ENCODE measurements at regions not wholly inside any gene's neighbourhood (a gene's known extent, or its start where the extent isn't known, plus 50 kb on each side); places are given as distances from the start of the nearest gene placed in this dataset.

GRCh38 chr3:103341078-103341606, 906.3 kb downstream of the ZPLD1 start:
- no peak for DNase-seq (ENCODE audit: low read depth in 2 of 2)

GRCh38 chr3:103342205-103342731, 907.5 kb downstream of the ZPLD1 start:
- no peak for DNase-seq (ENCODE audit: low read depth in 2 of 2)

GRCh38 chr3:103349760-103350159, 914.9 kb downstream of the ZPLD1 start:
- no peak for DNase-seq (ENCODE audit: low read depth in 2 of 2)

- DNase-seq (ENCODE audit: low read depth in 2 of 2): no peak
Observed at GRCh38 chr3:103365467-103365866, 930.7 kb downstream of the ZPLD1 start.

- DNase-seq (ENCODE audit: low read depth in 2 of 2): no peak
Observed at GRCh38 chr3:103367481-103367880, 932.7 kb downstream of the ZPLD1 start.

GRCh38 chr3:103371411-103371810, 936.6 kb downstream of the ZPLD1 start:
- DNase-seq (ENCODE audit: low read depth in 2 of 2): no peak

GRCh38 chr3:103372031-103372430, 937.2 kb downstream of the ZPLD1 start:
- DNase-seq (ENCODE audit: low read depth in 2 of 2): no peak

- no peak for DNase-seq (ENCODE audit: low read depth in 2 of 2)
Observed at GRCh38 chr3:103380391-103380790, 945.6 kb downstream of the ZPLD1 start.

GRCh38 chr3:103381296-103382079, 946.7 kb downstream of the ZPLD1 start:
- DNase-seq (ENCODE audit: low read depth in 2 of 2): peak; percentile 43 to 45

- no peak for DNase-seq (ENCODE audit: low read depth in 2 of 2)
Observed at GRCh38 chr3:103385961-103386656, 951.3 kb downstream of the ZPLD1 start.

GRCh38 chr3:103388214-103388613, 953.4 kb downstream of the ZPLD1 start:
- DNase-seq (ENCODE audit: low read depth in 2 of 2): peak; percentile 74 to 75

- DNase-seq (ENCODE audit: low read depth in 2 of 2): no peak
Observed at GRCh38 chr3:103389356-103389755, 954.5 kb downstream of the ZPLD1 start.

GRCh38 chr3:103393395-103394186, 958.8 kb downstream of the ZPLD1 start:
- peak; percentile 49 to 55 for DNase-seq (ENCODE audit: low read depth in 2 of 2)

- DNase-seq (ENCODE audit: low read depth in 2 of 2): no peak
Observed at GRCh38 chr3:103403191-103403590, 968.4 kb downstream of the ZPLD1 start.

- no peak for DNase-seq (ENCODE audit: low read depth in 2 of 2)
Observed at GRCh38 chr3:103406320-103406850, 971.6 kb downstream of the ZPLD1 start.

GRCh38 chr3:103410231-103410630, 975.4 kb downstream of the ZPLD1 start:
- DNase-seq (ENCODE audit: low read depth in 2 of 2): no peak

- DNase-seq (ENCODE audit: low read depth in 2 of 2): no peak
Observed at GRCh38 chr3:103421460-103421859, 986.6 kb downstream of the ZPLD1 start.

GRCh38 chr3:103437883-103438282, 1003.1 kb downstream of the ZPLD1 start:
- DNase-seq (ENCODE audit: low read depth in 2 of 2): no peak

- DNase-seq (ENCODE audit: low read depth in 2 of 2): no peak
Observed at GRCh38 chr3:103440539-103441203, 1005.9 kb downstream of the ZPLD1 start.

GRCh38 chr3:103446953-103447629, 1012.3 kb downstream of the ZPLD1 start:
- DNase-seq (ENCODE audit: low read depth in 2 of 2): no peak
